Activated CD8-positive, alpha-beta memory T cell treated with anti-CD3 and anti-CD28 coated beads for 36 hours (primary cell): ENCODE measurements at regions not wholly inside any gene's neighbourhood (a gene's known extent, or its start where the extent isn't known, plus 50 kb on each side); places are given as distances from the start of the nearest gene placed in this dataset.

Source experiments
- CTCF ChIA-PET: fragments of 350-600 bp; sonication (Branson Sonifier 250); formaldehyde crosslinking; loops from one replicate; lab custom pipeline; 2021; ENCODE audit warnings: antibody characterized with exemption; lab: Charles Lee
- POLR2A ChIA-PET: fragments of 350-600 bp; sonication (Branson Sonifier 250); formaldehyde crosslinking; loops from one replicate; lab custom pipeline; 2021; ENCODE audit warnings: antibody characterized with exemption; lab: Charles Lee

DNA sequence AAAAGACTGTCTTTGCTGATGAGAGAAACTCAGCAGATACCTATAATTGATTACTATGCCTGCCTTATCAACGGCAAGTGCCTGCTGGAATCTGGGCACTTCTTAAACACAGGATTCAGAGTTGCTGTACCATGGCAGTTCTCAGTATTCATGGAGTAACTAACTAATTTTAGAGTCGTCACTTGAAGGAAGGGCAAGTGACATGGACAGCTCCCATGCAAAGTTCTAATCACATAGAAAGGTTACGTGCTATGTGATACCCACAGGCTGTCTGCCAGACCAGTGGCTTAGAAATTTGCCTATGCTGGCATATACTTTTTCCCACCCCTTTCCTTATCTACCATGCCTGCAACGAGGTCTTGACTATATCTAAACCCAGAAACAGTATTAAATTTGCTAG is 931.1 kb upstream of the TENM3 start:
- CTCF ChIA-PET: no interaction called here
- POLR2A ChIA-PET: no interaction called here

DNA sequence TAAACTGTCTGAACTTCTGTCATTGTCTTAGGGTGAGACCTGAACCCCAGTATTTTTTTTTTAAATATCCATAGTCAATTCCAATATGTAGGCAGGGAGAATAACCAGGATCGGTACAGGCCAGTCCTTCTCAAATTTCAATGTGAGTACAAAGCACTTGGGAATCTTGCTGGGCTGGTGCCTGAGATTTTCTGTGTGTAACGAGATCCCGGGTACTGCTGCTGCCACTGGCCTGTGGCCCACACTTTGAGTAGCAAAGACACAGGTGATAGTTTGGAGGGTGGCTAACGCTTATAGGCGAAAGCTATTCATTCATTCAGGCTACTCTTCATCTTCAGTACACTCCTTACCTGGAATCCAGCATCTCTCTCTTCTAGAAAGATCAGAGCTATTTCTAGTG is 923.6 kb upstream of the TENM3 start:
- POLR2A ChIA-PET: no interaction called here

DNA sequence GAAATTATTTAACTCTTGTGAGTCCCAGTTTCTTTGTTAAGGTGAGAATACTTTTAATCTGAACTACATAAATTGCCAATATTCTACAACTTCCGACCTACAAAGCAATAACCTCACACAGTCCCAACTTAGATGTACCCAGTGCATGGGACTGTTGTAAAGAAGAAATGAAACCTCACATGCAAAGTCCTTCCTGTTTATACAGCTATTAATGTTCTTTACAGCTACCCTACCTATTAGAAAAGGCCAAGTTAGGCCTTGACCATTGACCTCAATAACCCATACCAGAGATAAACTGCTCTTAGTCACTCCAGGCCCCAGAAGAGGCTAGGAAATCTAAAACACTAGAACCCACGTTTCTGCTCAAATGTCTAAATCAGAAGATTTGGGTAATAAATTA is 920.1 kb upstream of the TENM3 start:
- ChIA-PET CTCF (no interaction called here), POLR2A (no interaction called here)

More for the DNA sequence above, 923.6 kb upstream of the TENM3 start:
- CTCF ChIA-PET: no interaction called here

DNA sequence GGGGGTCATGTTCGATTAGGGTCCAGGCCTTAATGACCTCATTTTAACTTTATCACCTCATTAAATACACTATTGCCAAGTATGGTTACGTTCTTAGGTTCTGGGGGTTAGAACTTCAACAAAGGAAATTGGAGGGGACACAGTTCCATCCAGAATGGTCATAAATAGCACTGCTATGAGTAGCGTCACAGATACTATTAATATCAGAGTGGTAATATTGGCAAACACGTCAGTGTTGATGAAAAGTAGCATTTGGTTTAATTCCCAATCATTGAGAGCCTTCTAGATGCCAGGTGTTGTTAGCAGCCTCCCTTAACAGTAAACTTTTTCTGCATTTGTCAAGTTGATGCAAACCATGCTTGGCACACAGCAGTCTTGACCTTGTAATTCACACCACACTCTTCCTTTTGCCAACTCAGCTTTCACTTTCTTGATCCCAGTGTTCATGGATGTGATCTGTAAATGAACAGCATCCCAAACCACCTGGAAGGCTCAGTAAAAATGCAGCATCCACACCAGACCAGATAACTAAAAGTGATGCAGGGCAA is 912.5 kb upstream of the TENM3 start:
- POLR2A ChIA-PET: no interaction called here
- CTCF ChIA-PET: no interaction called here

DNA sequence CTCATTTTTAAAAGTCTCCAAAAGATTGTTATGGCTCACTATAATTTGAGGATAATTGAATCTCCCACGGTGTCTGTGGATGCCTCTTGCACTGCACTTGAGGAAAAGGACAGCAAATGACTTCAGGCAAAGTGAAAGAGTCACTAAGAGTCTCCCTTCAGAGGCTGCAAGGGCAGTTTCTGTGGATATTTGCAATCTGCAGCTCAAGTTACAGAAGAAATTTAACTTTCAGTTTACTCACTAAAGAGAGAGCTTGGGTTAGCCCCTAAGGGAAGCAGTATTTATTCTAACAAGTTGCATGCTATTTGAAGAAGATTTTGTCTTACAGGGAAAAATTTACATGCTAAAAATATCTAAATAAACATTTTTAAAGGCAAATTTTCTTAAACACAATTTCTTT is 912.0 kb upstream of the TENM3 start:
- ChIA-PET CTCF (no interaction called here), POLR2A (no interaction called here)

DNA sequence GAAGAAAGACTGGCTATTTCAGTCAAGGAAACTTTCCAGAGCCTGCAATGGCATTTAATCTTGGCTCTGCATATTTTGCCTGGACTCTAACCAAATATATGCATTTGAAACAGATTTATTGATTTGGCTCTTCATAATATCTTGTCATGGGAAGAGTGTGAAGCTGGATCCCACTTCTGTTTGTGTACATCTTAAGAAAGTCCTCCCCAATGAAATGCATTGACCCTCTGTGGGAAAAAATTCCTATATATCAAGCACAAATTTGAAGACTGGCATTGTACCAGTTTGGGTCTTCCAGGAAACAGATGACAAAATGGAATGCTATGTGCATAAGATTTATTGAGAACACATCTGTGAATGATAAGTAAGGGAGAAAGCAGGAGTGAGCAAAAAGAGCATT is 897.3 kb upstream of the TENM3 start:
- POLR2A ChIA-PET: no interaction called here

DNA sequence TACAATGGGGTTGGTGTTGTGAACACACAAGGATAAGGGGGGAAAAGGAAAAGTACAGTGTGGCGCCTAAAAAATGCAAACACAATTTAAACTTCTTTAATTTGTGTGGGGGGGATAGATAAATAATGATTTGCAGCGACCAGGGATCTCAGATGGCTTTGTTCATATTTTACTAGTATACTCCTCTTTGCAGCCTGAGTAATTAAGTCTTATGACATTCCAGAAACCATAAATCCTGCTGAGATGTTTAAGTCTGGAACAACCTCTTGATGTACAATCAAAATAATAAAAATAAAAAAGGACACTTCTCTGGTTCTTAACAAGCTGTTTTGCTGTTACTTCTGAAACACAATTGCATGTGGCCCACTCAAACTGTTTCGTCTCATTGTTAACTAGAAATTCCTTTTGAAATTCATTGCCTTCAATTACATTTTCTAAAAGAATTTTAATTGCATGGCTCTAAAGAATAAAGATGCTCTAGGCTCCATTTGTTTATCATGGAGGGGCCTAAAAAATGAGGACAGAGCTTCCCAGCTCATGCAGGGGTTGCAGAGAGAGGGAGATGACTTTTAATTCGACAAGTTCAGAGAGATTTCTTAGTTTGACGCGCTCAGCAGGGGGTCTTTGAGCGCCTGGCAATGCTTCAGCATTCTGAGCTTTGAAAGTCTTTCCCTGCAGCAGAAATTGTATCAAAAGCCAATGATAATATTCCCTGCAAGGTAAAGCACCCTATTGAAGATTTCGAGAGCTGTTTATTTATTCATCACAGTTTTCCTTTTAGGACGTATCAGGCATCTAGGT is 892.4 kb upstream of the TENM3 start:
- POLR2A ChIA-PET: no interaction called here
- CTCF ChIA-PET: no interaction called here

More for the DNA sequence above, 897.3 kb upstream of the TENM3 start:
- CTCF ChIA-PET: no interaction called here

DNA sequence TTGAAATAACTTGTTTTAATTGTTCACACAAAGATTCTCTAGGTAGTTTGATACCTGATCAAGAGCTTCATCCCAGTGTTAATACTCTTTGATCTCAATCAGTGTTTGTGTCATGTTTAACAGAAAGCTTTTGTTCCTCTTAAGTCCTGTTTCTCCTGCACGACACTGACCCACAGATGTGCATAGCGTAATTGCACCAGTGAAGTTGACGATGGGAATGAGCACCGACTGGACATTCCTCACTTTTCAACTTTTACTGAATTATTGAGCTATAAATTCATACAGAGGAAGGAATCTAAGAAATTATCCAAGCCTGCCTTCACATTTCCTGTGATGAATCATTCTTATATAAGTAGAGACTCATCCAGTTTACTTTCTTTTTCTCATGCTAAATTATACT is 878.7 kb upstream of the TENM3 start:
- CTCF ChIA-PET: no interaction called here
- POLR2A ChIA-PET: no interaction called here

DNA sequence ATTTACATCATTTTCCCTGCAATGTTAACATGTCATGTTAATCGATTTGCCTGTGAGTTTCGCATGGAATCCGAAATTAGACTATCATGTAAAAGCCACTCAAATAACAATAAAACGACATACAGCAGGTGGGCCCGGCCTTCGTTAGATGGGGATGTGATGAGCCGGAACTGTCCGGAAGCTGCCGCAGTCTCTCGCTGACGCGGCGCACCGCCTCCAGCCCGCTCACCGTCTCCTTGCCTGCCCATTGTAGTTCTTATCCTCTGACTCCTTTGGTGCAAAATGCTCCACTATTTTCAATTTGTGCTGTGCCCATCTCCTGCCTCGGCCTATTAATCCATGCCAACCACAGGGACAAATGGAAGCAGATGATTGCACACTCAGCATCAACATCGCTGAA is 877.5 kb upstream of the TENM3 start:
- POLR2A ChIA-PET: no interaction called here
- CTCF ChIA-PET: no interaction called here

DNA sequence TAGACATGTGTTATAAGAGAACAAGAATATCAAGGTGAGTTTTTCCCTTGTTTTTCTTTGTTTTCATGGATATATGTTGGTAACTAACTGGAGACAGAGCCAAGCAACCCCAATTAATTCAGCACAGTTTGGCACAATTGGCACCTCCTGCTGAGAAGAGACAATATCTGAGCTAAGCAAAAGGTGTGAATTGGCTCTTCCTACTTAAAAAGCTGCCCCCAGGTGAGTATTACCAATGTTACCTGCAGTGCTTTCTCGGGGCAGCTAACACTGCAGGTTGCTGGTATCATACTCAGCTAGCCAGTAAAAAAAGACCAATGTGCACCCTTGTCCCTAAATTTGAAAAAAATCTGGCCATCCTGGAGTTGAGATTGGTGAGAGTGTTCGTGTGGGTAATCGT is 871.2 kb upstream of the TENM3 start:
- POLR2A ChIA-PET: no interaction called here
- CTCF ChIA-PET: no interaction called here

DNA sequence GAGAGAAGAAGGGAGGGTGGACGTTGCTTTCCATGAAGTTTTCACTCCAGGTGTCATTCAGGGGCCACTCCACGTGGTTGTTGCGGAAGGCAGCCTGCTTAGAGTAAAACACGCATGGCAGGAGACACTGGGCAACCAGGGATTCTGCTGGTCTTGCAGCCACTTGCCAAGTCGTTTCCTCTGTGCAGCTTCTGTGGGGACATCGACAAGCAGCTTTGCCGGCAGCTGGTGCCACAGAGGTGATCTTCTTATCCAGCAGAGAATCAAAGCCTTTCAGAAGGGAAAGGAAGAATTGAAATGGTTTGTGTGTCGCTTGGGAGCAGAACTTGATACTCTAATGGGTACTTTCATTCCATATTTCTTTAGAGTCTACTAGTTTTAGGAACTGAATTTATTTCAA is 867.1 kb upstream of the TENM3 start:
- ChIA-PET CTCF (no interaction called here), POLR2A (no interaction called here)

DNA sequence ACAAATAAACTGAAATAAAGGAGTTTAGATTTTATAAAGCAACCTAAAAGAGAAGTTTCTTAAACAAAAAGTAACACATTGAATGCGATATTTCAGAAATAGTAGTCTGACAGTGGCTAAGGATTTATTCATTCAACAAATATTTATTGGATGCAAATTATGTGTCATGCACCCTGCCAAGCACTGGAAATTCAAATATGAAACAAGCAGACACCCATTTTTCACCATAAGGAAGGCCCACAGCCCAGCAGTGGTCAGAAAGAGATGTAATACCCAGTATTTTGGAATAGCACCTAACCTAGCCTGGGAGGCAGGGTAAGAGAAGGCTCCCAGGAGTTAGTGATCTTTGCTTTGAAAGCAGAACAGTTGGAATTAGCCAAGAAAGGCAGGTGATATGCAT is 855.1 kb upstream of the TENM3 start:
- POLR2A ChIA-PET: no interaction called here
- CTCF ChIA-PET: no interaction called here

DNA sequence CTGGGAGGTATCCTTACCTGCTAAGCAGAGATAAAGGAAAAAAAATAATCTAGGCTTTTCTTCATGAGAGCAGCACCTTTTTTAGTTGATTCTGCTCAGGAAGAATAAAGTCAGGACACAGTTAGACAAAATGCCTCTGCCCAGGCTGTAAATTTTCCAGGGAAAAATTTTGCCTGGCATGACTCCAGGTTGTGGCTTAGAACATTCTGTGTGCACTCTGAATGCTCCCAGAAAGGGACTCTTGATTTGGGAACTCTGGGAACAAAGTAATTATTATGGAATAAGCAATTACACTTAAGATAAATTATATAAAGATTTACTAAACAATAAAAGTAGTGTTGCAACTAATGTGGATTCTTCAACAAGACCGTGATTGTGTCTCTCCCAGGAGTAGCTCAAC is 826.2 kb upstream of the TENM3 start:
- ChIA-PET CTCF (no interaction called here), POLR2A (no interaction called here)

DNA sequence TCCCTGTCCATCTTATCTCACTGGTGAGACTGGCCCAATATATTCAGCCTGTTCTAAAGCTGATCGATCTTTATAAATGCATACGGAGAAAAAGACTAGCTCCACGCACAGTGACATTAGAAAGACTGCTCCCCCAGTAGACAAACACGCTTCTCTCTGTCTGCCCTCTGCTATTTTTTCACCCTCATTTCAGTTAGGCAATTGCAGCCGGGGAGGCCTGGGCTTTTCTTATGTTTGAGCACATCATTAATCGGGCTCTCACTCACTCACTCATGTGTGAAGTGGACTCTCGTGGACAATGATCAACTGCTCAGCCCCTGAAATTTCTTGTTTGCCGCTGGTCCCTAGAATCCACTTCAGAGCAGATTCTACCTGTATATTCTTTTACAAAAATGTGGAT is 824.7 kb upstream of the TENM3 start:
- CTCF ChIA-PET: no interaction called here
- POLR2A ChIA-PET: no interaction called here

DNA sequence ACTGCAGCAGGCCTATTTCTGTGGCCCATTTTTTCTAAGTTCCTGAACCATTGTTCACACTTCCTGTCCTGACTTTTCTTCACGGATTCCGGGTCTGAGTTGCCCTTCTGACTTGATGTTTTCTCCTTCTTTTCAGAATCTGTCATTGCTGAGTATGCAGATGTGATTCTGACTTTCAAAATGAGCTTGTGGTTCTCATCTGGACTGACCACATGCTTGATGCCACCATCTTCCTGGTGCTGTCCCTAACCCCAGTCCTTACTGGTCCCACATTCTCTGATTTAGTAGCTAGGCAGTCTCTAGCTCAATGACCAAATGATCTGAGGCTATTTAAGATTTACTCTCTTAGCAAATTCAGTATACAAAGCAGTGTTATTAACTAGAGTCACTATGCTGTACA is 822.3 kb upstream of the TENM3 start:
- CTCF ChIA-PET: no interaction called here
- POLR2A ChIA-PET: no interaction called here

DNA sequence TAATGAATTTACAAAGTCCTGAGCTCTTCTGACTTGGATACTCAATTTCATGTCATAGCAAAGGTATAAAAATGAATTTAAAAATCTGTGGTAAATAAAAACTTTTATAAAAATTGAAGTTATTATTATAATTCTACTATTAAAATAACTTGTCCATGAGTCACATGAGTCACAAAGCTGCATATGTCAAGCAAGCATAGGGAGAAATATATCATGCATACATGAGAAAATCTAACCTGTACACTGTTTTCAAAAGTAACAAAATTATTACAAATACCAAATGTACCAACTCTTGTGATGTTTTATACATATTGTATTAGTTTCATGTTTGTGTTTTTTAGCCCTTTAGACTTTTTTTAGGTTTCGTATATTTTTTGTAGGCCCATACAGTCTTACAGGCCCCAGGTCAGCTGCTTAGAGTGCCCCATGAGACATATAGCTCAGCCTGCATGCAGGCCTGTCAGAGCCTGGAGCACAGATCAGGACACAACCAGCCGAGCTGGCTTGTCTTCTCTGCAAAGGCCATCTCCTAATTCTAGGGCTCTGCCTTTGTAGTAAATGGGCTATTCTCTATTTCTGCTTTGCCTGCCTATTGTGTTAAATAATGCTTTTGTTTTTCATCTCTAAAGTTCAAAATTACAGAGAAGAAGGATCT is 818.7 kb upstream of the TENM3 start:
- CTCF ChIA-PET: no interaction called here
- POLR2A ChIA-PET: no interaction called here

DNA sequence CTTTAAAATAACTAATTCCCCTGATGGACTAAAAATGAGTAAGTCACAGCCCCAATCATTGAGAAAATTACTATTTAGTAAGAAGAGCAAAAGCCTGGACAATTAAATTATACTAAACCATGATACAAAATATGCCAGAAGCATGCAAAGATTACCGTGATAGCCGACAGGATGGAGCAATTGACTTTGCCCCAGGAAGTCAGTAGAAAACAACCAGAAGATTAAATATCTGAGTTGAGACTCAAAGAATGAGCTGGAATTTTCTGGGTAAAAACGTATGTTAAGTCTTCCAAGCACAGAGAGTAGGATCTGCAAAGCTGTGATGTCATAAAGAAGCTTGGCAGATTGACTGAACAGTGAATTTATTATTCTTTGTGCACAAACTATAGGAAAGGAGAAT is 816.1 kb upstream of the TENM3 start:
- POLR2A ChIA-PET: no interaction called here
- CTCF ChIA-PET: no interaction called here

DNA sequence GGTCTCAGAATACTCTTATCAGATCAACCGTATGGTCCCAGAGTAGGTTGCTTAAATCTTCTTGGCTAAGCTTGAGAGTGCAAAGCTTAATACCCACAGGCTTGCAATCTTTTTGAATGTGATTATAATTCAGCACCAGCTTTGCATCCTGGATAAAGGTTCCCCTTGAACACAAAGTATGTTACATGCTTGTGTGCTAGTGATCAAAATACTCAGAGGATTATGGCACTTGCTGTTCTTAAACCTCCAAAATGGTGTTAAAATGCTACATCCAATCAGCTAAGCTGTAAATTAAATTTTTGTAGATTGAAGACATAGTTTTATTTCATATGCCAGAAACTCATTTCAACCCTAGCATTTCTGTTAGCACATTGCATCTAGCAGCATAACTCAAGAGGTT is 812.2 kb upstream of the TENM3 start:
- ChIA-PET POLR2A (no interaction called here), CTCF (no interaction called here)

DNA sequence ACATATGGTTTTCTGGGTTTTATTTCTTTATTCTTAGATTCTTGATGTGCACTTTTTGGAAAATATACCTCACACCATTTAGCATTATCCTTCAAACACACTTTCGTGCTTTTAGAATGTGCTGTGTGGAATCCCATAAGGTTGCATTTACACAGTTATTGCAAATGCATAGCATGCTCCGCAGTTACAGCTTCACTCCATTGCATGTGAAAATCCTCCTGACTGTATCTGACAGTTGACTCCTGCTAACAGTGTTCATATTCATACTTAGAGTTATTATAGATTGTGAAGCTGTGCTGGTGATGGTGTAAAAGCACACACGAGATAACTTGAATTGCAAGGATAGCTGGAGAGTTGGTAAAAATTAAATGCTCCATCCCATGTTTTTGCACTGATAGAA is 811.5 kb upstream of the TENM3 start:
- ChIA-PET CTCF (no interaction called here), POLR2A (no interaction called here)

DNA sequence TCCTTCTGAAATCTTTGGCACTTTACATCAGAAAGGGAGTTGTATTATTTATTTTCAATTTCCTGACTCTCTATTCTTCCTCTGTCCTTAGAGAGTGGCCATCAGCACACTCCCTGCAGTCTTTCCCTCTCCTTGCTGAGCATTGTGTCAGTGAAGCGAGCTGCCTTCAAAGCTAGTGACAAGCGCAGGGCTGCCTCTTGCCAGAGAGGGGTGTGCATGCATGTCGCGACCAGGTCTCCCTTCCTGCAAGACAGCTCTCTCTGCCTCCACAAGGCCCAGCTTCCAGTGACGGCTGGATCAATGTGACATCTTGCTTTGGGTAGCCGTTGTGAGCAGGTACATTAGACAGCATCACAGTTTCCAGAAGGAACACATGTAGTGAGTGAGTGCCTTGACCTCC is 810.9 kb upstream of the TENM3 start:
- POLR2A ChIA-PET: no interaction called here
- CTCF ChIA-PET: no interaction called here

DNA sequence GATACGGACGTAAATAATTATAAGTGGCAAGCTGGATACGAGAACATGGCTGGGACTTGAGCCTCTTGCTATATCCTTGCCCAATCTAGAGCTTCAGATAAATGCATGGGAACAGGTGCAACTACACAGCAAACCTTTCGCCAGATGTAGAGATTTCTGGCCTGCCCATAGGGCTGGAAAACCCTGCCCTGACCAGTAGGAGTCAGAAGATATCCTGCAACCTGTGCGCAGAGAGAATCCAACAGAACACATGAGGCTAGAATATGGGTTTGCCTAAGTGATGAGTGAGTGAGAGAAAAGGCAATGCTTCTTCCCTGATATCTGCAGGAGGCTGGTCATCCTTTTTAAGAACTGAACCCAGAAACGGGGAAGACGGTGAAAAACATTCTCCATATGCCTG is 805.3 kb upstream of the TENM3 start:
- CTCF ChIA-PET: no interaction called here
- POLR2A ChIA-PET: no interaction called here
